Neural crest cell (in vitro differentiated cells): ENCODE measurements at regions not wholly inside any gene's neighbourhood (a gene's known extent, or its start where the extent isn't known, plus 50 kb on each side); places are given as distances from the start of the nearest gene placed in this dataset.

Experiments
- DNase-seq: peaks from one replicate; pipeline ENCODE4 v3.0.0; 2021; ENCODE audit warnings: low read depth, mixed read lengths, low spot score
- H3K27ac Mint-ChIP-seq: one replicate; pipeline ENCODE4 v1.8.0; 2021; ENCODE audit warnings: mild to moderate bottlenecking, mixed read lengths; ENCODE audit not compliant: unreplicated experiment
- H3K27me3 Mint-ChIP-seq: 2 replicates; pipeline ENCODE4 v1.8.0; 2021; ENCODE audit warnings: low read depth, mild to moderate bottlenecking, mixed read lengths
- H3K36me3 Mint-ChIP-seq: 2 replicates; pipeline ENCODE4 v1.8.0; 2021; ENCODE audit warnings: low read depth, mild to moderate bottlenecking, mixed read lengths
- H3K4me1 Mint-ChIP-seq: 2 replicates; pipeline ENCODE4 v1.8.0; 2021; ENCODE audit warnings: mixed read lengths
- H3K4me3 Mint-ChIP-seq: one replicate; pipeline ENCODE4 v1.8.0; 2021; ENCODE audit warnings: mild to moderate bottlenecking, mixed read lengths
- H3K9me3 Mint-ChIP-seq: 2 replicates; pipeline ENCODE4 v1.8.0; 2021; ENCODE audit warnings: mixed read lengths
- CTCF ChIP-seq: fragments of 200-600 bp; sonication (generic); conservative IDR thresholded peaks from 2 replicates; pipeline ENCODE4 v1.5.0; 2021; ENCODE audit warnings: antibody characterized with exemption, mild to moderate bottlenecking

GRCh38 chr16:86380030-86380429, 130.3 kb upstream of the FOXF1 start:
- H3K4me1 Mint-ChIP-seq = peaks cover 24% of the 10 kb centered on the region
- H3K9me3 Mint-ChIP-seq = peaks cover 3% of the 10 kb centered on the region
- TF ChIP-seq CTCF = no peak
- peaks cover 4% of the 10 kb centered on the region for H3K27me3 Mint-ChIP-seq
- DNase-seq = no peak
- peaks cover 3% of the 10 kb centered on the region for H3K36me3 Mint-ChIP-seq
- H3K27ac Mint-ChIP-seq = no peak overlapping the region
- H3K4me3 Mint-ChIP-seq = no peak overlapping the region

- H3K9me3 Mint-ChIP-seq = no peaks in the 10 kb centered on the region
- no peak overlapping the region for H3K27ac Mint-ChIP-seq
- H3K36me3 Mint-ChIP-seq = no peaks in the 10 kb centered on the region
- TF ChIP-seq CTCF = no peak
- H3K27me3 Mint-ChIP-seq = no peaks in the 10 kb centered on the region
- peaks cover 24% of the 10 kb centered on the region for H3K4me1 Mint-ChIP-seq
- DNase-seq = no peak
- H3K4me3 Mint-ChIP-seq = no peak overlapping the region
These were observed 128.8 kb upstream of the FOXF1 start for GRCh38 chr16:86381491-86381890.

DNA sequence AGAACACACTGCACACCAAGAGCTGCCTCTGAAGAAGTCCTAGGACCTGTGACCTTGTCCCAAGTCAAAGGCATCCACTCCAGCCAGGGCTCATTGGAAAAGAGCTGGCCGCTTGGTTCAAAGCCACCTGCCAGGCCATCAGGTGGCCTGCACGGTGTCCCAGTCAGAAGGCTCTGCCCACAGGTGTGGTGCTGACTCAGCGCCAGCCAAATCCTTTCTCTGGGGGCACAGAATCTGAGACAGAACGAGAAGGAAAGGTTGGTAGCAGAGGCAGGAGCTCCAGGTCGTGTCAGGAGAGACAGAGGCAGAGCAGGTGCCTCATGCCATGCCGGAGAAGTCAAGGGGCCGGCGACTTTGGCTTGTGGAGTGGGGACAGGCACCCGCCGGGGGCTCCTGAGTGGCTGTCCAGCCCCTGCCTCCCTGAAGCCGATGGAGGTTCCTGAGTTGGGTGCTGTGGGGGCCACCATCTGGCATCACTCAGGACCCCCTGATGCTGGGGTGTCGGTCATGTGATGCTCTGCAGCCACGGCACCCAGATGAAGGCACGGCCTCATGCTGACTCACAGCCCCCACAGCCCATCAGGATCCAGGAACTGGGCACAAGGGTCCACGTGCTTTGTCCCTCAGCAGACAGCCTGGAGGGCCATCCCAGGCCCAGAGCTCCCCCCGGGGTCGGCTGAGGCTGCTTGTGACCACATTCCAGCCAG, 128.1 kb upstream of the FOXF1 start:
- Mint-ChIP-seq H3K4me1 (peaks cover 20% of the 10 kb centered on the region), H3K27me3 (no peaks in the 10 kb centered on the region), H3K27ac (no peak overlapping the region), H3K9me3 (no peaks in the 10 kb centered on the region), H3K36me3 (no peaks in the 10 kb centered on the region), H3K4me3 (no peak overlapping the region)
- no peak for DNase-seq
- no peak for TF ChIP-seq CTCF

- Mint-ChIP-seq H3K4me1 (peaks cover 16% of the 10 kb centered on the region), H3K36me3 (no peaks in the 10 kb centered on the region), H3K27me3 (no peaks in the 10 kb centered on the region), H3K4me3 (no peak overlapping the region), H3K27ac (no peak overlapping the region), H3K9me3 (no peaks in the 10 kb centered on the region)
- TF ChIP-seq CTCF = no peak
- no peak for DNase-seq
These were observed 127.4 kb upstream of the FOXF1 start for GRCh38 chr16:86382774-86383407.

GRCh38 chr16:86383488-86384262, 126.7 kb upstream of the FOXF1 start:
- Mint-ChIP-seq H3K36me3 (no peaks in the 10 kb centered on the region), H3K4me1 (peaks cover 16% of the 10 kb centered on the region), H3K9me3 (no peaks in the 10 kb centered on the region), H3K4me3 (no peak overlapping the region), H3K27me3 (no peaks in the 10 kb centered on the region), H3K27ac (no peak overlapping the region)
- no peak for TF ChIP-seq CTCF
- DNase-seq = no peak
